ENCODE measurements at regions not wholly inside any gene's neighbourhood (a gene's known extent, or its start where the extent isn't known, plus 50 kb on each side); places are given as distances from the start of the nearest gene placed in this dataset.
"Not testable (repeated sequence)": the region's sequence is repeated elsewhere in the genome, so short reads cannot be mapped to it uniquely, and the experiment has no call there.

- Mint-ChIP-seq H3K9me3 (peaks cover 0 to 11% (median 3%) of the 10 kb centered on the region in 7 donors), H3K36me3 (peaks cover 3% of the 10 kb centered on the region), H3K4me1 (peaks cover 0 to 9% (median 1%) of the 10 kb centered on the region in 4 donors), H3K27ac (no peak overlapping the region), H3K4me3 (no peak overlapping the region), H3K27me3 (no peaks in the 10 kb centered on the region)
- DNase-seq (no peak), ATAC-seq (ENCODE audit: low read depth in 2 of 2) (no peak)
- no peaks in the 10 kb centered on the region for H3K9me3 ChIP-seq (ENCODE audit: control insufficient read depth in 2 of 2, low read length in 2 of 2)
- no peaks in the 10 kb centered on the region for H3K27me3 ChIP-seq (ENCODE audit: control insufficient read depth, insufficient read depth, low read length)
- no peaks in the 10 kb centered on the region for H3K4me1 ChIP-seq (ENCODE audit: control insufficient read depth, insufficient read depth, low read length, poor library complexity, severe bottlenecking)
- no peak overlapping the region for H3K4me3 ChIP-seq (ENCODE audit: low read depth, low read length)
- H3K27ac ChIP-seq (ENCODE audit: insufficient read depth, low read length, poor library complexity, severe bottlenecking): no peak overlapping the region
- no peaks in the 10 kb centered on the region for H3K36me3 ChIP-seq (ENCODE audit: control insufficient read depth, insufficient read depth, low read length)
Observed at GRCh38 chr2:36287363-36288275, 68.0 kb upstream of the CRIM1 start.

GRCh38 chr2:36279506-36279905 lies 76.1 kb upstream of the CRIM1 start:
- ATAC-seq (ENCODE audit: low read depth in 2 of 2); DNase-seq; H3K27ac Mint-ChIP-seq; H3K4me1 Mint-ChIP-seq; H3K9me3 ChIP-seq (ENCODE audit: control insufficient read depth in 2 of 2, low read length in 2 of 2); H3K4me3 Mint-ChIP-seq; H3K4me1 ChIP-seq (ENCODE audit: control insufficient read depth, insufficient read depth, low read length, poor library complexity, severe bottlenecking); H3K36me3 Mint-ChIP-seq; H3K27me3 Mint-ChIP-seq; H3K4me3 ChIP-seq (ENCODE audit: low read depth, low read length); H3K36me3 ChIP-seq (ENCODE audit: control insufficient read depth, insufficient read depth, low read length); H3K27ac ChIP-seq (ENCODE audit: insufficient read depth, low read length, poor library complexity, severe bottlenecking); H3K27me3 ChIP-seq (ENCODE audit: control insufficient read depth, insufficient read depth, low read length): not testable (repeated sequence)
- peaks cover 0 to 22% (median 4%) of the 10 kb centered on the region in 7 donors for H3K9me3 Mint-ChIP-seq

- no peak overlapping the region for H3K4me3 ChIP-seq (ENCODE audit: low read depth, low read length)
- H3K4me3 Mint-ChIP-seq: no peak overlapping the region
- H3K36me3 Mint-ChIP-seq: no peaks in the 10 kb centered on the region
- no peaks in the 10 kb centered on the region for H3K27me3 Mint-ChIP-seq
- ATAC-seq (ENCODE audit: low read depth in 2 of 2) (no peak), DNase-seq (no peak)
- no peaks in the 10 kb centered on the region for H3K4me1 ChIP-seq (ENCODE audit: control insufficient read depth, insufficient read depth, low read length, poor library complexity, severe bottlenecking)
- no peaks in the 10 kb centered on the region for H3K36me3 ChIP-seq (ENCODE audit: control insufficient read depth, insufficient read depth, low read length)
- no peak overlapping the region for H3K27ac ChIP-seq (ENCODE audit: insufficient read depth, low read length, poor library complexity, severe bottlenecking)
- no peaks in the 10 kb centered on the region for H3K9me3 ChIP-seq (ENCODE audit: control insufficient read depth in 2 of 2, low read length in 2 of 2)
- H3K9me3 Mint-ChIP-seq: peaks cover 0 to 16% (median 4%) of the 10 kb centered on the region in 7 donors
- no peak overlapping the region for H3K27ac Mint-ChIP-seq
- H3K27me3 ChIP-seq (ENCODE audit: control insufficient read depth, insufficient read depth, low read length): no peaks in the 10 kb centered on the region
- peaks cover 0 to 3% (median 0%) of the 10 kb centered on the region in 4 donors for H3K4me1 Mint-ChIP-seq
Observed at GRCh38 chr2:36277881-36278523, 77.6 kb upstream of the CRIM1 start.

- H3K9me3 ChIP-seq (ENCODE audit: control insufficient read depth in 2 of 2, low read length in 2 of 2): no peaks in the 10 kb centered on the region
- H3K4me3 ChIP-seq (ENCODE audit: low read depth, low read length): no peak overlapping the region
- no peaks in the 10 kb centered on the region for H3K27me3 Mint-ChIP-seq
- H3K4me1 ChIP-seq (ENCODE audit: control insufficient read depth, insufficient read depth, low read length, poor library complexity, severe bottlenecking): no peaks in the 10 kb centered on the region
- no peaks in the 10 kb centered on the region for H3K27me3 ChIP-seq (ENCODE audit: control insufficient read depth, insufficient read depth, low read length)
- no peak overlapping the region for H3K4me3 Mint-ChIP-seq
- peaks cover 0 to 16% (median 4%) of the 10 kb centered on the region in 7 donors for H3K9me3 Mint-ChIP-seq
- no peak overlapping the region for H3K27ac ChIP-seq (ENCODE audit: insufficient read depth, low read length, poor library complexity, severe bottlenecking)
- H3K36me3 ChIP-seq (ENCODE audit: control insufficient read depth, insufficient read depth, low read length): no peaks in the 10 kb centered on the region
- no peaks in the 10 kb centered on the region for H3K36me3 Mint-ChIP-seq
- H3K27ac Mint-ChIP-seq: no peak overlapping the region
- ATAC-seq (ENCODE audit: low read depth in 2 of 2) (no peak), DNase-seq (peak in 1 of 3 donors; percentile 5)
- peaks cover 0 to 3% (median 0%) of the 10 kb centered on the region in 4 donors for H3K4me1 Mint-ChIP-seq
Observed at GRCh38 chr2:36277146-36277808, 78.3 kb upstream of the CRIM1 start.

- no peaks in the 10 kb centered on the region for H3K27me3 Mint-ChIP-seq
- ATAC-seq (ENCODE audit: low read depth in 2 of 2): no peak
- no peaks in the 10 kb centered on the region for H3K36me3 Mint-ChIP-seq
- Histone ChIP-seq H3K27ac (ENCODE audit: insufficient read depth, low read length, poor library complexity, severe bottlenecking) (no peak overlapping the region), H3K9me3 (ENCODE audit: control insufficient read depth in 2 of 2, low read length in 2 of 2) (peaks cover 7 to 18% of the 10 kb centered on the region in 2 experiments), H3K4me3 (ENCODE audit: low read depth, low read length) (no peak overlapping the region), H3K36me3 (ENCODE audit: control insufficient read depth, insufficient read depth, low read length) (no peaks in the 10 kb centered on the region), H3K27me3 (ENCODE audit: control insufficient read depth, insufficient read depth, low read length) (no peaks in the 10 kb centered on the region), H3K4me1 (ENCODE audit: control insufficient read depth, insufficient read depth, low read length, poor library complexity, severe bottlenecking) (no peaks in the 10 kb centered on the region)
- no peak overlapping the region for H3K27ac Mint-ChIP-seq
- no peak overlapping the region for H3K4me3 Mint-ChIP-seq
- H3K9me3 Mint-ChIP-seq: peaks cover 3 to 14% (median 6%) of the 10 kb centered on the region in 7 donors
- peaks cover 0 to 10% (median 8%) of the 10 kb centered on the region in 4 donors for H3K4me1 Mint-ChIP-seq
- DNase-seq: no peak
Observed at GRCh38 chr2:36271266-36271665, 84.3 kb upstream of the CRIM1 start.

GRCh38 chr2:36270758-36271157 lies 84.8 kb upstream of the CRIM1 start:
- Mint-ChIP-seq H3K27ac (no peak overlapping the region), H3K4me3 (no peak overlapping the region), H3K36me3 (no peaks in the 10 kb centered on the region), H3K4me1 (peaks cover 0 to 10% (median 8%) of the 10 kb centered on the region in 4 donors), H3K27me3 (no peaks in the 10 kb centered on the region), H3K9me3 (peaks cover 3 to 16% (median 6%) of the 10 kb centered on the region in 7 donors)
- H3K27ac ChIP-seq (ENCODE audit: insufficient read depth, low read length, poor library complexity, severe bottlenecking): no peak overlapping the region
- ATAC-seq (ENCODE audit: low read depth in 2 of 2) (no peak), DNase-seq (no peak)
- no peaks in the 10 kb centered on the region for H3K4me1 ChIP-seq (ENCODE audit: control insufficient read depth, insufficient read depth, low read length, poor library complexity, severe bottlenecking)
- H3K27me3 ChIP-seq (ENCODE audit: control insufficient read depth, insufficient read depth, low read length): no peaks in the 10 kb centered on the region
- H3K4me3 ChIP-seq (ENCODE audit: low read depth, low read length): no peak overlapping the region
- peaks cover 7 to 18% of the 10 kb centered on the region in 2 experiments for H3K9me3 ChIP-seq (ENCODE audit: control insufficient read depth in 2 of 2, low read length in 2 of 2)
- H3K36me3 ChIP-seq (ENCODE audit: control insufficient read depth, insufficient read depth, low read length): no peaks in the 10 kb centered on the region

GRCh38 chr2:36267194-36267593 lies 88.4 kb upstream of the CRIM1 start:
- ATAC-seq (ENCODE audit: low read depth in 2 of 2) (no peak), DNase-seq (no peak)
- Mint-ChIP-seq H3K4me1 (peaks cover 0 to 10% (median 8%) of the 10 kb centered on the region in 4 donors), H3K9me3 (peaks cover 2 to 16% (median 9%) of the 10 kb centered on the region in 7 donors), H3K4me3 (no peak overlapping the region), H3K27ac (no peak overlapping the region), H3K27me3 (no peaks in the 10 kb centered on the region), H3K36me3 (no peaks in the 10 kb centered on the region)
- no peaks in the 10 kb centered on the region for H3K27me3 ChIP-seq (ENCODE audit: control insufficient read depth, insufficient read depth, low read length)
- no peaks in the 10 kb centered on the region for H3K4me1 ChIP-seq (ENCODE audit: control insufficient read depth, insufficient read depth, low read length, poor library complexity, severe bottlenecking)
- no peak overlapping the region for H3K27ac ChIP-seq (ENCODE audit: insufficient read depth, low read length, poor library complexity, severe bottlenecking)
- no peaks in the 10 kb centered on the region for H3K36me3 ChIP-seq (ENCODE audit: control insufficient read depth, insufficient read depth, low read length)
- H3K4me3 ChIP-seq (ENCODE audit: low read depth, low read length): no peak overlapping the region
- peaks cover 7 to 18% of the 10 kb centered on the region in 2 experiments for H3K9me3 ChIP-seq (ENCODE audit: control insufficient read depth in 2 of 2, low read length in 2 of 2)

All from CD4-positive, CD25-positive, alpha-beta regulatory T cell (primary cell).